IPS-NIHi11 (cell line): ENCODE measurements at regions not wholly inside any gene's neighbourhood (a gene's known extent, or its start where the extent isn't known, plus 50 kb on each side); places are given as distances from the start of the nearest gene placed in this dataset.
"Not testable (repeated sequence)": the region's sequence is repeated elsewhere in the genome, so short reads cannot be mapped to it uniquely, and the experiment has no call there.

Experiments used
- DNase-seq: peaks from one replicate; pipeline ENCODE4 v3.0.0; 2012; ENCODE audit warnings: mixed read lengths, low spot score

DNA sequence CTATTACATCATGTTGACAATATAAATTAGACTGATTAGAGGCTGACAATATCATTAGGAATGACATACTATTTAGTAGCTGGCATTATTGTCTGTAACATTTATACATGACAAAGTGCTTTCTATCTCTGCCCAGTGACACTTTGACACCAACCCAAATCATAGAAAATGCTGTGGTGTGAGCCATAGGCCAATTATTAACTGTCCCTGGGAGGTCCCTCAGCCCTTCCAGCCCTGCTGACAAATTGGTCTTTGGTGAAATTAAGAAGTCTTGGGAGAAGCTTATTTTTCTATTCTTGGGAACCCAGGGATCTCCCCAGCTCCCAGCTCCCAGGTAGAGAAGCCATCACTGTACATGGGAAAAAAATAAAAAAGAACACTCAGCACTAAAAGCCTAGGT, 179.6 kb downstream of the AIPL1 start:
- no peak for DNase-seq

DNA sequence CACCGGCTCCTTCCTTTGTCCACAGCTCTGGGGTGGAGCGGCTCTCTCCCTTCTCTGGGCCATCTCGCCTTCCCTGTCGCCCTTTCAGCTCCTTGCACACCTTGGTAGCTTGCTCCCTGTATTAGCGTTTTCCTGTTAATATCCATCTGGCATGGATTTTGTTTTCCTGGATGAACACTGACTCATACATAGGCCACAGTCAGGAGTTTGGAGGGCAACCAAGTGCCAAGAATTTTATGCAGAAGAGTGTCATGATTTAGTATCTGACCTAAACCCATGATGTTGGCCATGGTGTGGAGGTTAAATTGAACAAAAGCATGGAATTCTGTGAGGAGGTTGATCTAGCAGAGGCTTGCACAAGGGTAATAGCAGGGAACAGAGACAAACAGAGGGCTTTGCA, 180.9 kb downstream of the AIPL1 start:
- DNase-seq = no peak

DNA sequence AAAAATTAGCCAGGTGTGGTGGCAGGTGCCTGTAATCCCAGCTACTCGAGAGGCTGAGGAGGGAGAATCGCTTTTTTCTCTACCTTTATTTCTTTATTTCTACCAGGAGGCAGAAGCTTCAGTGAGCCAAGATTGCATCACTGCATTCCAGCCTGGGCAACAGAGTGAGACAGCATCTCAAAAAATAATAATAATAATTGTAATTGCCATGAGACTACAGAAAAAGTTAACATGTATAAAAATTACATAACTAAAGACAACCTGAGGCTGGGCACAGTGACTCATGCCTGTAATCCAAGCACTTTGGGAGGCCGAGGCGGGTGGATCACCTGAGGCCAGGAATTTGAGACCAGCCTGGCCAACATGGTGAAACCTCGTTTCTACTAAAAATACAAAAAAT, 181.5 kb downstream of the WSCD1 start:
- DNase-seq = not testable (repeated sequence)

DNA sequence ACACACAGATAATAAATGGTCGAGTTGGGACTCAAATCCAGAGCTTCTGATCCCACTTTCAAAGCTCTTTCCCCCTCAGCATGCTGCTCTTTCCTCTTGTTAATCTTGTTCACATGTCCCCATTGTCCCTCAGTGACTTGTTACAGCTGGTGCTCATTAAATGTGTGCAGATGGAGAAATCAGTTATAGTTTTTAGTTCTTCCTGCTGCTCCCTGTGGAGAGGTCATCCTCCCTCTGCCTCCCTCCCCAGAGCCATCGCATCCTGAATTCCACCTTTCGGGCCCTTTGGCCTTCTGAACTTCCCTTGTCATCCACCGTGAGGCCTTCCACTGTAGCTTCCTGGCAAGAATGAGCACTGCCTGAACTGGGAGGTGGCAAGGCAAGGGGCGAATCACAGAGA, 179.6 kb downstream of the WSCD1 start:
- DNase-seq = no peak

DNA sequence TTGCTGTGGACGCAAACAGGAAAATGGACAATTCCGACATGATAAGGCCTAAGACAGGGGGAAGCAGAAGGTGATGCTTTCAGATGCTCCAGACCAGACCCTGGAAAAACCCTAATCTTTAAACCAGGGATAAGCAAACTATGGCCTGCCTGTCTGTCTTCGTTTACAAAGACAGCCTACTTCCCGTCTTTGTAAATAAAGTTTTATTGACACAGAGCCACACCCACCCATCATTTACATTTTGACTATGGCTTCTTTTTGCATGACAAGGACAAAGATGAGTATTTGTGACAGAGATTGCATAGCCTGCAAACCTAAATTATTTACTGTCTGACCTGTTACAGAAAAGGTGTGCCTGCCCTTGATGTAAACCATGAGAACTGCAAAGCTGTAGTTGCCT, 177.9 kb downstream of the WSCD1 start:
- DNase-seq = no peak

DNA sequence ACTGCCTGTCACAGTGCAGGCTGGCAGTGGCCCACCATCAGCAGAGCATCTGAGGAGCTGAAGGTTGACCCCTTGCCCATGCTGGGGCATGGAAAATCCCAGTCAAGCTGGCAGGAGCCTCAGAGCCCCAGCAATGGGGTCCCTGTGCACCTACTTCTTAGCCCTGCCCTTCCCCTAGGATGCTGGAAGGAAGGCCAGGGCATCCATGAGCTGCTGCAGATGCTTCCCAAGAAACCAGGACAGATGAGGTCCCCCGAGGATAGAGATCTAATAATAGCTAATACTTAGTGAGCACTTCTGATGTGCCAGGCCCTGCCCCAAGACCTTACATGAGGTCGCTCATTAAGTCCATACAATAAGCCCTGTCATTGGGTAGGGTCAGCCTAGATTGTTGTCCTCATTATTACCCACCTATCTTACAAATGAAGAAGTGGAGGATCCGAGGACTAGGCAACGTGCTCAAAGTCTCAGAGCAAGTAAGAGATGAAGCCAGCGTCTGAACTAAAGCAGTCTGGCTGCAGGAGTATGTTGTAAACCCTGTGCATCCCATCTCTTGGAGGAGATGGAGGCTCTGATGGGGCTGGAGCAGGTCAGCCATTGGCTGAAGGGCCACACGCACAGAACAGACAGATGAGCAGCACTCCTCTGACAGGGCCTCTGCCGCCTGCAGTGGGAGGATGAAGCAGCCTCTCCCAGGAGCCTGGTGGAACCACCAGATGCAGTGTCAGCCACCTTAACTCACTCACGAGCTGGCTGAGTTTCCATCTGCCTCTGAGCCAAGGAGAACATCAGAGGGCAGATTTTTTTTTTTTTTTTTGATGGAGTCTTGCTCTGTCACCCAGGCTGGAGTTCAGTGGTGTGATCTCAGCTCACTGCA, 175.4 kb downstream of the WSCD1 start:
- DNase-seq = no peak

DNA sequence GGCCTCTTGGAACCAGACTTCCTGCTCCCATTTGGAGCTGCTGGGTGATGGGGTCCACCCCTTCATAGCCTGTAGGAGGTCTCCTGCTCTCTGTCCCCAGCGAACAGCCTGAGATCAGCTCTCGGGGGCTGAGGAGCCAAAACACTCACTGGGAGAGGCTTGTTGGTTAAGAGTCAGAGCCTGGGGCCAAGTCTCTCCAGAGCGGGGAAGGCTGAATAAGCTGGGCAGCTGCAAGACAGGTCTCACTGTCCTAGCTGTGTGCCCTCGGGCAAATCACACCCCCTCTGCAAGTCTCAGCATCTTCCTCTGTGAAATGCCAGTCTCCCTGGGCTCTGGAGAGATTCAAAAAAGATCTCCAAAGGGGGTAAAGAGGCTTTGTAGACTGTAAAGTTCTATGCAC, 174.6 kb downstream of the WSCD1 start:
- DNase-seq = no peak

DNA sequence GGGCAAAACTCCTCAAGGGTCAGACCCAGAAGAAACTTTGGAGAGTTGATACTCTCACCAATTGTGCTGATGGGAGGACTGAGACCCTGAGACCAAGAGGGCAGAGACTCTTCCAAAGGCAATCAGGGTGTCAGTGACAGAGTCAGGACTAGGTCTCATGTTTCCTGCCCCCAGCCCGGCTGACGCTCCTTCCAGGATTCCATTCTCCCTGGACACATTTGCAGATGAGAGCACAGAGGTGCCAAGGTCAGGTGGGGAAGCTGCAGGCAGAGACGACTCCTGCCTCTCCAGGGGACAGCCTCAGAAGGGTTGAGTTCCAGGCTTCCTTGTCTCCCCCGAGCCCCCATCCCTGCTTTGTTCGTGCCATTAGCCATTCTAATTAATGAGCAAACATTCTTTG, 174.1 kb downstream of the WSCD1 start:
- no peak for DNase-seq

DNA sequence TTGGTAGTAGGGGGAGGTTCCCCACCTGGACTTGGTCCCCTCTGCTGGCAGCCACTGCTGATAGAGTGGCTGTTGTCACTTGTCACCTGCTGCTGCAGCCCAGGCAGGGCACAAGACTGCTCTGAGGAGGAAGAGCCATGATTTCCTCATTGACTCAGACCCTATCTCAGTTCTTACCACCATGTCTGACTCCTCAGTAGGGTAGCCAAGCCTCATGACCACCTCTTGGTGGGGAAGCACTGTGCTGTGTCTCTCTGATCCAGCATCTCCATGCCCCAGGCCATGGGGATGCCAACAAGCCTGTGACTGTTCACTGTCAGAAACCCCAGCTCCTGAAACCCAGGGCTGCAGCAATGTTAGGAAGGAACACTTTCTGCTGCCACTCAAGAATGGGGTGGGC, 173.0 kb downstream of the WSCD1 start:
- no peak for DNase-seq

DNA sequence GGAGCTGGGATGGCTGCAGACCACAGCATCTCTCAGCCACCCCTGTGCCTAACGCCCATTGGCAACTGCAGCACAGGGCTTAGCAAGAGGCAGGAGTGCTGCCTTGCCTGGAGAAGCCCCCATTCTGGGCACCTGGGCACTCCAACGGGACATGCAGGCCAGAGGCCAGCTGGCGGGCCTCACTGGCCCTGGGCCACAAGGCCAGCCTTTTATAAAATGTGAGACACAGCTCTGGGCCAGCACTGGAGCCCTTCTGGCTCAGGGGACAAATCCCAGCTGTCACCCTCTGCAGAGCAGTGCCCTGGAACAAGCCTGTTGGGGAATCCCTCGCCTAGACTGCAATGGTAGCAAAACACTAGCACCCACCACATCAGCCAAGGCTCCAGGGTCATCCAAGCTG, 171.8 kb downstream of the WSCD1 start:
- no peak for DNase-seq

DNA sequence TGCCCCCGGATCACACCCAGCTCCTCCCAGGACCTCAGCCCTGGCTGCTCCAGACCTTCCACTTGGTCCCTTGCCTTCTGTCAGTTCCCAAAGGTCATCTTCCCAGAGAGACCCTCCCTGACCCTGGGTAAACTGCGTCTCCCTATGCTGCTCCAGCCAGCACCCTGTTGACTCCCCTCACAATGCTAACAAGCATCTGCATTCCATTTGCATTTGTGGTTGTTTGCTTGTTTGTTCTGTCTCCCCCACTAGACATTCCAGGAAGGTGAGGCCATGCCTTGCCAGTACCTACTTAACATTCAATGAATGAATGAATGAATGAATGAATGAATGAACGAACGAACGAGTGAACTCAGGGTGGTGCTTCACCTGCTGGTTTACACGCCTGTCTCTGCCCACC, 171.2 kb downstream of the WSCD1 start:
- no peak for DNase-seq

DNA sequence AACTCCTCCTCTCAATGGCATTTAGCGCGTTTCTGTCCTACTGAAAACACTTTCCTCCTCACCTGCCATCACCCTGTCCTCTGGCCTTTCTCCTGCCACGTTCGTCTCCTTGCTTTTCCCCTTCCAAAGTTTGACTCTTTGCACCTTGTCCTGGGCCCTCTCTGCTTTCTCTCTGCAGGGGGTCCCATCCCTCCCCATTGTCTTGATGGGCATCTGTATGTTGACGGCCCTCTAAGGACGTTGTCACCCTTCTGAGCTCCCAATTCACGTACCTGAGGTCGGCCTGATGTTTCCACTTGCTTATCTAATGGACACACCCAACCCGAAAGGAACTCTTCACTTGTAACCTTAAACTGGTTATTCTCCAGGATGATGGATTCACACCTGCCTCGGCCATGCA, 170.4 kb downstream of the WSCD1 start:
- DNase-seq = no peak

DNA sequence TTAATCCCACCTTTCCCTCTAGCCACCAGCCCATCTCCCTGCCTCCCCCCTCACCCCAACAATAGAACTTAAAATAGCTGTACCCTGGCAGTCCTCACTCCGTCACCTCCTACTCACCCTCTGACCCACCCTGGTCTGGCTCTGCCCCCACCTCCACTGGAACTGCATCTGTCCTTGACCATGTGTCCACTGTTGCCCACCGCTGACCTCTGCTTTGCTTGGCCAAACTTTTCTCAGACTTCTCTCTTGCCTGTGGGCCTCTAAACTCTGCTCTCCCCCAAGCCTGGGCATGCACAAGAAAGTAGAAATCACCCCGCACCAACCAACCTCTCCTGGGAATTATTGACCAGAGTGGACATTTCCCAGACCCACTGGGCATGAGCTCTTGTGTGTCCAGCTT, 169.8 kb downstream of the WSCD1 start:
- no peak for DNase-seq

DNA sequence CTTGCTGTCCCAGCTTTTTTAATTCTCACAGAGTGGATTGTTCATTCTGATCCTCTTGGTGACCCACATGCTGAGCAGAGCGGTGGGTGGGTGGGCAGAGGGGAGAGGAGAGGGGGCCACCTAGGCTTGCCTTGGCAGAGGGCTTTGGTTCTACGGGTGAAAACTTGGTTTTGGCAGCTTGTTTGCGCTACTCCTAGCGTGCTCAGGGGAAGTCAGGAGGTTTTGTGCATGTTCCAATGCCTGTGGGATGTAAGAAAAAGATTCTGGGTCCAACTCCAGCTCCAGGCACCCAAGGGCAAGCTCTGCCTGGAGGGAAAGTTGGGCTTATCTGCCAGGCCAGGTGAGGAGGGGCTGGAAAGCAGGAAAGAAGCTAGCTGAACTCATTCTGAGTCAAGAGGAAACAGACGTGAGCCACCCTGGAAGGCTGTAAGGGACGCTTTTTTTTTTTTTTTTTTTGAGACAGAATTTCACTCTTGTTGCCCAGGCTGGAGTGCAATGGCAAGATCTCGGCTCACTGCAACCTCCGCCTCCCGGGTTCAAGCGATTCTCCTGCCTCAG, 169.1 kb downstream of the WSCD1 start:
- DNase-seq = no peak

DNA sequence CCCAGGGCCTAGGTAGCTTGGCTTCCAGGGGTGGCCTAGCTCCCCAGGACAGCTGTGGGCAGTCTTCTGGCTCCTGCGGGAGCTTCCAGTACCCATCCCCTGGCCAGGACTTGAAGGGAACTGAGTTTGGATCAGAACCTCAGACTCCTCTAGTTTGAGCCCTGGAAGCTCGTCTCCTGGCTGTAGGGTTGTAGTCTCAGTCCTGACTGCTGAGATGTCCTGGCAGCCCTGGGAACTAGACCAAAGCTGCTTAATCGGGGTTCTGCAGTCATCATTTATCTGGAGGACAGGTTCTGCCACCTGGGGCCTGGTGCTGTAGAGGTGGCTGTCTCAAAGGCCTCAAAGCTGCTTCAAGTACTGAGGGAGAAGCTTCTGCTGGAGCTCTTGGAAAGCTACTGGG, 163.7 kb downstream of the WSCD1 start:
- DNase-seq = no peak

DNA sequence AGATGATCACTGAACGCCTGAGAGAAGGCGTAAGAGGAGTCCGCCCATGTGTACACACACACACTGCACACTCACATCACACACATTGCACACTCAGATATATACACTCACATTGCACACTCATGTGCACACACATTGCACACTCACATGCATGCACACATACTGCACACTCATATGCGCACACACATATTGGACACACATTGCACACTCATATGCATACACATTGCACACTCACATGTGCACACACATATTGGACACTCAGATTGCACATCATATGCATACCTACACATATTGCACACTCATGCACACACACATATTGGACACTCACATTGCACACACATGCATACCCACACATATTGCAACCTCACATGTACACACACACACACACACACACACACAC, 163.2 kb downstream of the WSCD1 start:
- no peak for DNase-seq

DNA sequence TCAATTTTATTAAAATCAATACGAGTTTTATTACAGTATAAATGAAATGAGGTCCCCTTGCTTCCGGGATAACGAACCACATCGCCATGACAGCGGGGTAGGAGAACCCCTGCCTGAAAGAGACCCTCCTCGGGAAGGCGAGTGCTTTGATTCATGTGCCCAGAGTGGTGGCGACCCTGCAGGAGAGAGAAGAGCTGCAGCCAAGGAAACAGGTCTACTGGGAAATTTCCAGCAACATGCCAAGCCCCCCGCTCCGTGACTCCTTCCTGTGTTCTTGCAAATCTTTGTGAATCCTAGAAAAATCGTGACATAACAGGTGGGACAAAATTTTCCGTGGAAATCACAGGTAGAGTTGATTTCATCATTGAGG, 162.5 kb downstream of the WSCD1 start:
- DNase-seq = no peak

DNA sequence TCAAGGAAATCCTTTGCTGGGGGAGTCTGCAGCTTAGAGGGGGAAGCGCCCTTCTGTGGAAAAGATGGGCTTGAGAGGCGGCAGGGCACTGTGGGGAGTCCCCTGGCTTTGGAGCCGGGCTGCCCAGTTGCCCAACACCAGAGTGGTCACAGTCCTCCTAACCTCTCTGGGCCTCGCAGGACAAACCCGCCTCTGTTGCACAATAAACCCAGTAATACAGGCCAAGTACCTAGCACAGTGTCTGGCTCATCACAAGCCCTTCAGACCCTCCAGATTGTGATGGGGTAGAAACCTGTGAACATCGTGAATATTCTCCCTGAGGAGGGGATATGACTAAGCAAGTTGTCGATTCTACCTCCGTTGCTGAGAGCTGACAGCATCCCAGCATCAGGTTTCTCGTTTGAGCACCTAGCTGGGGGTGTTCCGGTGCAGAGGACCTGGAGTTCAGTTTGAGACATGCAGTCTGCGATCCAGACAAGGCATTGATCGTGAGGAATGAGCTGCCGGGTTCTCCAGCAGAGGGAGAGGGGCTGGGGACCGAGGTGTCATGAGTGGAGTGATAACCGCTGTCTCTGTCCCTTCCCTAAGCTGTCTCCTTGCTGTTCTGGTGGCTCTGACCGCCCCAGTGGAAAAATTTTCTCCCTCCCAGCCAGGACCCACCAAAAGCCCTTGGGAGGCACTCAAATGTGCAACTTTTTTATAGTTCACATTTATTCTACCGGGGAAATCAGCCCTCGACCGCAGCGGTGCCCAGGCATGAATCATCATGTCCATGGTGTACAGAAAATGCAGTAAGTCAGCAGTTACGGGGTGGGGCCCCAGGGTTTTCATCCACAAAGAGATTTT, 161.9 kb downstream of the WSCD1 start:
- DNase-seq = no peak

DNA sequence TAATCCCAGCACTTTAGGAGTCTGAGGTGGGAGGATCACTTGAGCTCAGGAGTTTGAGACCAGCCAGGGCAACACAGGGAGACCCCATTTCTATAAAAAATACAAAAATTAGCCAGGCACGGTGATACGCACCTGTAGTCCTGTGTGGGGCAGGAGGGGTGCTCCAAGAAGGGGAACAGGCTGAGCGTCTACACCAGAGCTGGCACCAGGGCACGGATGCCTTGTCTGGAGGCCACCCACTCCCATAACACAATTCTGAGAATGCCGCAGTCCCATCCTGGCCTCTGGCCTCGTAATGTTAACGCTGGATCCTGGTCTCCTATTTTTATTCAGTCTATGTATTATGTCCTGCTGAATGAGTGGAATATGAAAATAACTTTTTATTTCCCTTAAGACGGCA, 161.3 kb downstream of the WSCD1 start:
- no peak for DNase-seq

DNA sequence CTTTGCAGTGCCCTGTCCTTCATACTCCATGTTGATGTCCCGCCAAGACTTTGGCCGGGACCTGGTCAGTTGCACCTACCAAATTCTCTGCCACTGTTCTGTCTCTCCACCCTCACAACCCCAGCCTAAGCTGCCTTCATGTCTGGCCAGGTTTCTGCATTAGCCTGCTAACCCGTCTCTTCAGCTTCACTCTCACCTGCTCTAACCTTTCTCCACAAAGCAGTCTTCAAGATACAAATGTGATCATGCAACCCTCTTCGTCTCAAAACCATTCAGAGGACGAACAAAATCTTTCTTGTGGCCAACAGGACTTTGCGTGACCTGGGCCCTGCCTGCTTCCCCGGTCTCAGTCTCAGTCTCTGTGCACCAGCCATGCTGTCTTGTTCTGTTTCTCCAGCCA, 148.2 kb downstream of the WSCD1 start:
- no peak for DNase-seq

DNA sequence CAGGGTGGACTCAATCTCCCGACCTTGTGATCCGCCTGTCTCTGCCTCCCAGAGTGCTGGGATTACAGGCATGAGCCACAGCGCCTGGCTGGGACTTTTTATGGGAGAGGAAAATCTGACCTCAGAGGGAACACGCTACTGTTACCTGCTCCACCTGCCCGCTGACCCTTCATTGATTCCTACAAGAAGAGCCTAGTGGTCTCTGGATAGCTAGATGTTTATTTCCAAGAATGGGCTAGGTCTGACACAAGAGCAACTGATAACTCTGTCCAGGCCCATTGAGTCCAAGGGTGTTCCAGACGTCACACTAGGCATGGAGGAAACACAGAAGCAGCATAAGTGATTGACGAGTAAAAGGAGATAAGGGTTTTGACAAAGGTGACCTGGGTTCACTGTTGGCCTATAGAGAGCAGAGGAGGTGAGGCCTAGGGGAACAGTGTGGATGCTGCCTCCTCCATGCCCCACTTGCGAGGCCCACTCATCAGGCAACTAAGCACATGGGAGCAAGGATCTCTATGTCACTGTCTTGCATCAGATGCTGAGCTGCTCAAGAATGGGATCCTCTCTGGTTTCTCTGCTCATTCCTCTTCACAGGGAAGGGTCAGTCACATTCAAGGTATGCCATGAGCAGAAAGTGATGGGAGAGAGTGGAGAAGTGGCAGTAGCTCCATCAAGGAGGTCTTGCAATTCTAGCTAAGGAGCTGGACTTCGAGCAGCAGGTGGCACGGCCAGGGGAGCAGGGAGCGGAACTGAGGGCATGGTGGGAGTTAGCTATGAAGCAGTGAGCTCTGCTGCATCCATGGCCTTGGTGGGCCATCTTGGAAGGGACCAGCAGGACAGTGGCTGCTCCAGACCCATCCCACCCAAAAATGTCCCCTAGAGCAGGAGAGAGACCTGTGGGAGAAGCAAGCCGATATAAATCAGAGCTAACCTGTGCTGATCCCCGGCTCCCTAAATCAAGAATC, 145.2 kb downstream of the WSCD1 start:
- no peak for DNase-seq

DNA sequence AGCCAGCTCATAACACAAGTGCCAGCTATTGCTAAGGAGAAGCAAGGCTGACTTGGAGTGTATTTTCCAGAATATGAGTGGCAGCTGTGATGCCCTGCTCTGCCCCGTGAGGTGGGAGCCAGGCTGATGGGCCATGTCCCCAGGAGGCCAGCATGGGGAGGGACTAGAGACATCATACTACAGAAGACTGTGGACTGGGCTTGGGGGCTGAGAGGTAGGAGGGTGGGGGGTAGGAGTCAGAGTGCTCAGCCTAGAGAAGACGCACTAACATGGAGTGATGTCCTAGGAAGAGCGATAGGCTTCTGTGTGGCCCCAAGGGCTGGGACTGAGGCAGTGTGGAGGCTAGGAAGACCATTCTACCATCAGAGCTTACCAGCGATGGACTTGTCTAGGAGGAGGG, 143.7 kb downstream of the WSCD1 start:
- no peak for DNase-seq
